CD14-positive monocyte (primary cell): ENCODE measurements at regions not wholly inside any gene's neighbourhood (a gene's known extent, or its start where the extent isn't known, plus 50 kb on each side); places are given as distances from the start of the nearest gene placed in this dataset.

Experiments
- DNase-seq, 3 donors: peaks; one replicate each; pipeline ENCODE4 v3.0.0-alpha.2; 2011 to 2022
- H2AFZ ChIP-seq: 2 replicates; pipeline ENCODE4 v1.6.0; 2012; ENCODE audit warnings: mild to moderate bottlenecking, low read depth, low read length, inconsistent platforms; ENCODE audit not compliant: insufficient read depth, poor library complexity, severe bottlenecking
- H3K27ac ChIP-seq, 2 donors: 1 replicate in 1 of 2; 2 replicates in 1 of 2; pipeline ENCODE4 v1.5.1; 2012 to 2013; ENCODE audit warnings: low read length in 2 of 2, control low read depth in 1 of 2, inconsistent platforms in 1 of 2, low read depth in 1 of 2, mild to moderate bottlenecking in 1 of 2
- H3K27me3 ChIP-seq, 2 donors: one replicate each; pipeline versions ENCODE4 v1.6.0 to v1.6.1; 2011 to 2013; ENCODE audit warnings: low read length in 2 of 2; ENCODE audit not compliant: control insufficient read depth in 2 of 2, insufficient read depth in 2 of 2
- H3K36me3 ChIP-seq, 2 donors: replicated peaks in 1 of 2; 1 replicate in 1 of 2; 2 replicates in 1 of 2; pipeline versions ENCODE4 v1.5.1 to v1.6.1; 2012 to 2013; ENCODE audit warnings: low read length in 2 of 2, control low read depth in 1 of 2, inconsistent platforms in 1 of 2, mild to moderate bottlenecking in 1 of 2; ENCODE audit not compliant: insufficient read depth in 2 of 2, control insufficient read depth in 1 of 2
- H3K4me1 ChIP-seq, 2 donors: 1 replicate in 1 of 2; 2 replicates in 1 of 2; pipeline versions ENCODE4 v1.5.1 to v1.6.1; 2012 to 2013; ENCODE audit warnings: low read length in 2 of 2, control low read depth in 1 of 2, inconsistent platforms in 1 of 2, mild to moderate bottlenecking in 1 of 2, moderate library complexity in 1 of 2; ENCODE audit not compliant: insufficient read depth in 2 of 2, control insufficient read depth in 1 of 2
- H3K4me2 ChIP-seq: replicated peaks from 2 replicates; pipeline ENCODE3; 2012; ENCODE audit warnings: low read length, moderate library complexity, mild to moderate bottlenecking; ENCODE audit not compliant: poor library complexity, severe bottlenecking; ENCODE audit errors: extremely low read depth
- H3K4me3 ChIP-seq, 3 experiments: fragments of 200-600 bp in 1 of 3; sonication (generic) in 1 of 3; replicated peaks in 1 of 3; 1 replicate in 2 of 3; 2 replicates in 1 of 3; pipeline ENCODE4 v1.5.1; 2011 to 2013; ENCODE audit warnings: low read length in 3 of 3, mild to moderate bottlenecking in 3 of 3, control low read depth in 2 of 3, low read depth in 2 of 3, inconsistent platforms in 1 of 3, moderate library complexity in 1 of 3
- H3K79me2 ChIP-seq: 2 replicates; pipeline ENCODE4 v1.6.0; 2012; ENCODE audit warnings: mild to moderate bottlenecking, control low read depth, inconsistent platforms, low read length, moderate library complexity; ENCODE audit not compliant: insufficient read depth
- H3K9ac ChIP-seq: 2 replicates; pipeline ENCODE4 v1.6.0; 2017; ENCODE audit warnings: low read length, mild to moderate bottlenecking; ENCODE audit not compliant: insufficient read depth, poor library complexity, severe bottlenecking
- H3K9me3 ChIP-seq, 2 donors: replicated peaks in 1 of 2; 1 replicate in 1 of 2; 2 replicates in 1 of 2; pipeline versions ENCODE4 v1.5.1 to v1.6.1; 2012 to 2013; ENCODE audit warnings: low read length in 2 of 2, control low read depth in 1 of 2; ENCODE audit not compliant: control insufficient read depth in 1 of 2, insufficient read depth in 1 of 2
- H4K20me1 ChIP-seq: 2 replicates; pipeline ENCODE4 v1.6.0; 2012; ENCODE audit warnings: mild to moderate bottlenecking, low read length, control low read depth, moderate library complexity; ENCODE audit not compliant: insufficient read depth
- H3K27ac Mint-ChIP-seq, 7 donors: one replicate each; pipeline ENCODE4 v1.8.0; 2020; ENCODE audit warnings: mild to moderate bottlenecking in 7 of 7, mixed read lengths in 7 of 7, moderate library complexity in 6 of 7, inconsistent platforms in 2 of 7
- H3K27me3 Mint-ChIP-seq, 3 donors: one replicate each; pipeline ENCODE4 v1.8.0; 2021 to 2022; ENCODE audit warnings: low read depth in 3 of 3, mild to moderate bottlenecking in 3 of 3, mixed read lengths in 3 of 3, moderate library complexity in 3 of 3, inconsistent platforms in 1 of 3
- H3K36me3 Mint-ChIP-seq, 2 donors: one replicate each; pipeline ENCODE4 v1.8.0; 2020; ENCODE audit warnings: mixed read lengths in 2 of 2, inconsistent platforms in 1 of 2, mild to moderate bottlenecking in 1 of 2
- H3K4me1 Mint-ChIP-seq: one replicate; pipeline ENCODE4 v1.8.0; 2020; ENCODE audit warnings: mild to moderate bottlenecking, mixed read lengths
- H3K4me3 Mint-ChIP-seq, 2 donors: one replicate each; pipeline ENCODE4 v1.8.0; 2020; ENCODE audit warnings: mild to moderate bottlenecking in 2 of 2, mixed read lengths in 2 of 2, moderate library complexity in 1 of 2
- H3K9me3 Mint-ChIP-seq, 7 donors: one replicate each; pipeline ENCODE4 v1.8.0; 2020 to 2022; ENCODE audit warnings: mixed read lengths in 7 of 7, mild to moderate bottlenecking in 6 of 7, moderate library complexity in 6 of 7, inconsistent platforms in 2 of 7
- WGBS: methylation state at CpG from one replicate; pipeline ENCODE4 v1.1.5; 2013; ENCODE audit warnings: missing lambda C conversion rate; ENCODE audit not compliant: insufficient coverage; 5-methylcytosine and 5-hydroxymethylcytosine counted together
- intact Hi-C, 2 donors: fragments of 100-400 bp; cut with micrococcal nuclease; formaldehyde crosslinking; loops; one replicate each; pipeline versions ENCODE4 v1.15.0 to v1.15.1; 2023
- TF ChIP-seq, protein P1 (sequence below): fragments of 200-600 bp; IDR thresholded peaks from one replicate; pipeline ENCODE4 v1.8.0; 2022; ENCODE audit warnings: antibody characterized with exemption, mild to moderate bottlenecking

DNA sequence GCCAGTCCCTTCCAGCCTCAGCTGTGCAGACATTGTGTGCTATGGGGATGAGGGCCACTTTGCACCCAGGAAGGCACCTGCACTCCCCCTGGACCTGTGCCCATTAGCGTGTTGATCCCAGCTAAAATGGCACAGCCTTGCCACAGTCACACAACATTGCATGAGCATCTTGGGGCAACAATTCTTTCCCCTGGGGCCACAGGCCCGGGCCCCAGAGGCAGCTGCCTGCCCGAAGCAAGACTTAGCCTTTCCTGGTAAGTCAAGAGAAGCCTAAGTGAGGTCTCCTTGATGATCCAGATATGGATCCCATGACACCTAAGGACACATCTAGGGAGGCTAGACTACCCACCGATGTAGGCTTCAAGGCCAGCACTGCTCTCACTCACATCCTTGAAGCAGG is 202.1 kb downstream of the BCL11A start:
- H3K4me3 Mint-ChIP-seq: no peak overlapping the region
- H3K27ac Mint-ChIP-seq: no peak overlapping the region
- WGBS: 100% methylated on average over 3 of the region's 4 CpGs
- no peak overlapping the region for H3K4me3 ChIP-seq
- H3K79me2 ChIP-seq: no peaks in the 10 kb centered on the region
- no peak for DNase-seq
- H3K9ac ChIP-seq: no peak overlapping the region
- H3K36me3 ChIP-seq: no peaks in the 10 kb centered on the region
- intact Hi-C loops: no loop called here
- H3K9me3 ChIP-seq: peaks cover 0 to 3% of the 10 kb centered on the region in 2 donors
- H4K20me1 ChIP-seq: no peaks in the 10 kb centered on the region
- peaks cover 23 to 29% of the 10 kb centered on the region in 2 donors for H3K4me1 ChIP-seq
- peak overlapping the region; percentile 60 for H2AFZ ChIP-seq
- peaks cover 0 to 2% (median 1%) of the 10 kb centered on the region in 3 donors for H3K27me3 Mint-ChIP-seq
- H3K27me3 ChIP-seq: no peaks in the 10 kb centered on the region
- no peak overlapping the region for H3K4me2 ChIP-seq
- peaks cover 41% of the 10 kb centered on the region for H3K4me1 Mint-ChIP-seq
- H3K9me3 Mint-ChIP-seq: peaks cover 4 to 12% (median 7%) of the 10 kb centered on the region in 7 donors
- H3K27ac ChIP-seq: no peak overlapping the region
- TF ChIP-seq, protein P1, sequence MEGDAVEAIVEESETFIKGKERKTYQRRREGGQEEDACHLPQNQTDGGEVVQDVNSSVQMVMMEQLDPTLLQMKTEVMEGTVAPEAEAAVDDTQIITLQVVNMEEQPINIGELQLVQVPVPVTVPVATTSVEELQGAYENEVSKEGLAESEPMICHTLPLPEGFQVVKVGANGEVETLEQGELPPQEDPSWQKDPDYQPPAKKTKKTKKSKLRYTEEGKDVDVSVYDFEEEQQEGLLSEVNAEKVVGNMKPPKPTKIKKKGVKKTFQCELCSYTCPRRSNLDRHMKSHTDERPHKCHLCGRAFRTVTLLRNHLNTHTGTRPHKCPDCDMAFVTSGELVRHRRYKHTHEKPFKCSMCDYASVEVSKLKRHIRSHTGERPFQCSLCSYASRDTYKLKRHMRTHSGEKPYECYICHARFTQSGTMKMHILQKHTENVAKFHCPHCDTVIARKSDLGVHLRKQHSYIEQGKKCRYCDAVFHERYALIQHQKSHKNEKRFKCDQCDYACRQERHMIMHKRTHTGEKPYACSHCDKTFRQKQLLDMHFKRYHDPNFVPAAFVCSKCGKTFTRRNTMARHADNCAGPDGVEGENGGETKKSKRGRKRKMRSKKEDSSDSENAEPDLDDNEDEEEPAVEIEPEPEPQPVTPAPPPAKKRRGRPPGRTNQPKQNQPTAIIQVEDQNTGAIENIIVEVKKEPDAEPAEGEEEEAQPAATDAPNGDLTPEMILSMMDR: no peak
- peaks cover 4 to 7% of the 10 kb centered on the region in 2 donors for H3K36me3 Mint-ChIP-seq

DNA sequence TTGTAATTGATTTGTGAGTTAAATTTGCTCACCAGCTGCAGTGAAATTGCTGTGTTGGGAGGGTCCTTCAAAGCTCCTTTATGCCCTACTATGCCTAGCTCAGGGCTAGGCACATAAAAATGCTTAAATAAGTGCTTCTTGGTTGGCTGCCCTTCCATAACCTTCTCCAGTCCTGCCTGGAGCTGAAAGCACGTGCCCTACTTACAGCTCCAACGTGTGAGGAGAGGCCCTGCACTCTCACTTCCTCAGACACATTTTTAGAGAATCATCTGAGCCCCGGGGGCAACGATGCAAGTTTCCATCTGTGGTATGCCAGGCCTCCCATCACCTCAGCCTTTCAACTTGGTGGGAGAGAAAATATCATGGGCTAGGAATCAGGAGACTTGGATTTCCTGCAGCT is 202.7 kb downstream of the BCL11A start:
- 0% methylated on average over 2 of the region's 4 CpGs for WGBS
- H3K4me2 ChIP-seq: no peak overlapping the region
- no peaks in the 10 kb centered on the region for H3K79me2 ChIP-seq
- peaks cover 18 to 24% of the 10 kb centered on the region in 2 donors for H3K4me1 ChIP-seq
- intact Hi-C loops: no loop called here
- H2AFZ ChIP-seq: no peak overlapping the region
- peaks cover 36% of the 10 kb centered on the region for H3K4me1 Mint-ChIP-seq
- H4K20me1 ChIP-seq: no peaks in the 10 kb centered on the region
- no peak for DNase-seq
- no peak overlapping the region for H3K4me3 Mint-ChIP-seq
- H3K27me3 Mint-ChIP-seq: peaks cover 0 to 2% (median 1%) of the 10 kb centered on the region in 3 donors
- H3K4me3 ChIP-seq: no peak overlapping the region
- H3K27ac ChIP-seq: no peak overlapping the region
- peaks cover 4 to 7% of the 10 kb centered on the region in 2 donors for H3K36me3 Mint-ChIP-seq
- no peaks in the 10 kb centered on the region for H3K27me3 ChIP-seq
- TF ChIP-seq, protein P1: no peak
- H3K27ac Mint-ChIP-seq: peak overlapping the region in 2 of 7 donors; percentile 8 to 10
- peaks cover 0 to 3% of the 10 kb centered on the region in 2 donors for H3K9me3 ChIP-seq
- H3K36me3 ChIP-seq: no peaks in the 10 kb centered on the region
- H3K9me3 Mint-ChIP-seq: peaks cover 4 to 12% (median 7%) of the 10 kb centered on the region in 7 donors
- no peak overlapping the region for H3K9ac ChIP-seq
